IMR-90 (cell line): ENCODE measurements at regions not wholly inside any gene's neighbourhood (a gene's known extent, or its start where the extent isn't known, plus 50 kb on each side); places are given as distances from the start of the nearest gene placed in this dataset.

Experiments used
- ATAC-seq: fragments of 200-7000 bp; cut with Tn5 transposase; 2 replicates; pipeline ENCODE4 v1.9.1; 2020; ENCODE audit warnings: low read depth, mild to moderate bottlenecking, moderate library complexity
- BruUV-seq: library from RNA; stranded (reverse); fragments of 400-500 nt; replicated peaks from 2 replicates; lab custom pipeline; 2021; lab: Mats Ljungman, UMichigan
- CTCF ChIA-PET: fragments of 300-600 bp; formaldehyde crosslinking; extraction: SDS; loops from one replicate; lab custom pipeline; 2021; ENCODE audit warnings: antibody characterized with exemption; lab: Yijun Ruan, JAX
- POLR2A ChIA-PET: fragments of 300-600 bp; sonication (Branson Sonifier 250); formaldehyde crosslinking; loops from one replicate; lab custom pipeline; 2022; ENCODE audit warnings: antibody characterized with exemption; ENCODE audit not compliant: unreplicated experiment; lab: Charles Lee
- DNase-seq: peaks from one replicate; pipeline ENCODE4 v3.0.0; 2013
- H2AFZ ChIP-seq: replicated peaks from 2 replicates; pipeline ENCODE3; 2013; ENCODE audit warnings: low read length, mild to moderate bottlenecking; ENCODE audit not compliant: poor library complexity
- H2AK5ac ChIP-seq: 2 replicates; pipeline ENCODE4 v1.6.1; 2013; ENCODE audit warnings: low read depth, low read length, inconsistent platforms
- H2AK9ac ChIP-seq: replicated peaks from 2 replicates; pipeline ENCODE3; 2013; ENCODE audit warnings: mild to moderate bottlenecking, low read depth, low read length, moderate library complexity; ENCODE audit not compliant: poor library complexity
- H2BK120ac ChIP-seq: 2 replicates; pipeline ENCODE4 v1.6.1; 2013; ENCODE audit warnings: low read depth, low read length, inconsistent platforms
- H2BK15ac ChIP-seq: 3 replicates; pipeline ENCODE4 v1.6.1; 2013; ENCODE audit warnings: low read depth, low read length, inconsistent platforms
- H2BK20ac ChIP-seq: 2 replicates; pipeline ENCODE4 v1.6.1; 2013; ENCODE audit warnings: low read depth, mild to moderate bottlenecking, inconsistent platforms, low read length, moderate library complexity
- H2BK5ac ChIP-seq: 2 replicates; pipeline ENCODE4 v1.6.1; 2013; ENCODE audit warnings: mild to moderate bottlenecking, low read depth, low read length, inconsistent platforms; ENCODE audit not compliant: poor library complexity, severe bottlenecking
- H3K14ac ChIP-seq: replicated peaks from 2 replicates; pipeline ENCODE4 v1.6.1; 2013; ENCODE audit warnings: low read depth, low read length, inconsistent platforms
- H3K18ac ChIP-seq: 2 replicates; pipeline ENCODE4 v1.6.1; 2013; ENCODE audit warnings: low read depth, low read length, control low read depth
- H3K23ac ChIP-seq: 2 replicates; pipeline ENCODE4 v1.6.1; 2013; ENCODE audit warnings: low read depth, low read length, inconsistent platforms
- H3K27ac ChIP-seq: 2 replicates; pipeline ENCODE4 v1.5.1; 2013; ENCODE audit warnings: mild to moderate bottlenecking, control low read depth, low read length; ENCODE audit not compliant: insufficient read depth
- H3K27me3 ChIP-seq: 2 replicates; pipeline ENCODE4 v1.6.1; 2013; ENCODE audit warnings: low read length; ENCODE audit not compliant: control insufficient read depth, insufficient read depth
- H3K36me3 ChIP-seq: 2 replicates; pipeline ENCODE4 v1.6.1; 2013; ENCODE audit warnings: low read length, mixed read lengths; ENCODE audit not compliant: control insufficient read depth, insufficient read depth
- H3K4ac ChIP-seq: 2 replicates; pipeline ENCODE4 v1.6.1; 2013; ENCODE audit warnings: low read depth, low read length, inconsistent platforms
- H3K4me1 ChIP-seq: 2 replicates; pipeline ENCODE4 v1.6.1; 2013; ENCODE audit warnings: low read length, mixed read lengths; ENCODE audit not compliant: control insufficient read depth, insufficient read depth
- H3K4me2 ChIP-seq: 2 replicates; pipeline ENCODE4 v1.6.1; 2013; ENCODE audit warnings: low read depth, mild to moderate bottlenecking, control low read depth, low read length, moderate library complexity
- H3K4me3 ChIP-seq: 2 replicates; pipeline ENCODE4 v1.5.1; 2013; ENCODE audit warnings: low read depth, mild to moderate bottlenecking, control low read depth, low read length, moderate library complexity; ENCODE audit not compliant: insufficient read depth
- H3K56ac ChIP-seq: 2 replicates; pipeline ENCODE4 v1.6.1; 2013; ENCODE audit warnings: low read length, inconsistent platforms; ENCODE audit not compliant: insufficient read depth; ENCODE audit errors: extremely low read depth
- H3K79me1 ChIP-seq, 2 experiments: 2 replicates each; pipeline ENCODE4 v1.6.1; 2013; ENCODE audit warnings: low read length in 2 of 2, inconsistent platforms in 1 of 2, low read depth in 1 of 2
- H3K9ac ChIP-seq: 2 replicates; pipeline ENCODE4 v1.6.1; 2013; ENCODE audit warnings: low read depth, low read length, control low read depth
- H3K9me1 ChIP-seq: 2 replicates; pipeline ENCODE4 v1.6.1; 2013; ENCODE audit warnings: low read length, inconsistent platforms; ENCODE audit not compliant: insufficient read depth
- H3K9me3 ChIP-seq: 2 replicates; pipeline ENCODE4 v1.6.1; 2013; ENCODE audit warnings: low read length; ENCODE audit not compliant: control insufficient read depth, insufficient read depth
- H4K20me1 ChIP-seq: 2 replicates; pipeline ENCODE4 v1.6.1; 2013; ENCODE audit warnings: low read length, inconsistent platforms; ENCODE audit not compliant: insufficient read depth
- H4K5ac ChIP-seq: 2 replicates; pipeline ENCODE4 v1.6.1; 2013; ENCODE audit warnings: mild to moderate bottlenecking, low read depth, low read length, control low read depth
- H4K8ac ChIP-seq, 2 experiments: 2 replicates each; pipeline ENCODE4 v1.6.1; 2013; ENCODE audit warnings: low read depth in 2 of 2, low read length in 2 of 2, control low read depth in 1 of 2, inconsistent platforms in 1 of 2
- H4K91ac ChIP-seq: 2 replicates; pipeline ENCODE4 v1.6.1; 2013; ENCODE audit warnings: low read depth, low read length, inconsistent platforms; ENCODE audit not compliant: insufficient read depth
- MAFK ChIP-seq: IDR thresholded peaks from 2 replicates; pipeline ENCODE4 v1.6.1; 2012; ENCODE audit warnings: low read depth, low read length, improper control_type of control experiment
- MXI1 ChIP-seq: IDR thresholded peaks from 2 replicates; pipeline ENCODE4 v1.6.1; 2012; ENCODE audit warnings: low read depth, mild to moderate bottlenecking, low read length, moderate library complexity, borderline replicate concordance
- NFE2L2 ChIP-seq: fragments of 150-350 bp; IDR thresholded peaks from 2 replicates; pipeline ENCODE4 v1.6.1; 2016; ENCODE audit warnings: low read depth, mild to moderate bottlenecking, low read length
- POLR2A ChIP-seq: IDR thresholded peaks from 2 replicates; pipeline ENCODE4 v1.6.1; 2012; ENCODE audit warnings: mild to moderate bottlenecking, low read depth, low read length
- RAD21 ChIP-seq: IDR thresholded peaks from 2 replicates; pipeline ENCODE4 v1.6.1; 2012; ENCODE audit warnings: low read length, improper control_type of control experiment
- RFX5 ChIP-seq: IDR thresholded peaks from 2 replicates; pipeline ENCODE4 v1.8.0; 2012; ENCODE audit warnings: low read depth, mild to moderate bottlenecking, low read length, moderate library complexity
- SMC3 ChIP-seq: fragments of 150-350 bp; IDR thresholded peaks from 2 replicates; pipeline ENCODE4 v1.6.1; 2016; ENCODE audit warnings: low read depth, mild to moderate bottlenecking, antibody characterized with exemption, low read length, moderate library complexity
- WGBS, 2 experiments: methylation state at CpG; one replicate each; pipeline versions ENCODE4 v1.1.5 to v1.1.7; 2013; ENCODE audit warnings: missing lambda C conversion rate in 2 of 2; ENCODE audit not compliant: insufficient read length in 1 of 2; ENCODE audit errors: extremely low coverage in 2 of 2; 5-methylcytosine and 5-hydroxymethylcytosine counted together
- dilution Hi-C: fragments of 300-500 bp; cut with HindIII; formaldehyde crosslinking; loops from one replicate; pipeline ENCODE4 v1.14.3; 2018; ENCODE audit warnings: low sequenced_read_pairs; ENCODE audit not compliant: unreplicated experiment
- in situ Hi-C: fragments of 300-500 bp; cut with MboI; formaldehyde crosslinking; loops from 3 replicates; pipeline ENCODE4 v1.14.3; 2019; ENCODE audit warnings: low sequenced_read_pairs, inconsistent platforms, mixed read lengths
- intact Hi-C: fragments of 100-400 bp; cut with micrococcal nuclease; formaldehyde crosslinking; loops from 2 replicates; pipeline ENCODE4 v1.10.0; 2022
- TF ChIP-seq, protein P1 (sequence below): conservative IDR thresholded peaks from 2 replicates; pipeline ENCODE4 v1.5.1; 2012; ENCODE audit warnings: mild to moderate bottlenecking, low read depth, low read length, improper control_type of control experiment
- TF ChIP-seq, protein P2 (sequence below): fragments of 150-350 bp; IDR thresholded peaks from 2 replicates; pipeline ENCODE4 v1.6.1; 2016; ENCODE audit warnings: low read depth, mild to moderate bottlenecking, low read length, moderate library complexity, borderline replicate concordance

DNA sequence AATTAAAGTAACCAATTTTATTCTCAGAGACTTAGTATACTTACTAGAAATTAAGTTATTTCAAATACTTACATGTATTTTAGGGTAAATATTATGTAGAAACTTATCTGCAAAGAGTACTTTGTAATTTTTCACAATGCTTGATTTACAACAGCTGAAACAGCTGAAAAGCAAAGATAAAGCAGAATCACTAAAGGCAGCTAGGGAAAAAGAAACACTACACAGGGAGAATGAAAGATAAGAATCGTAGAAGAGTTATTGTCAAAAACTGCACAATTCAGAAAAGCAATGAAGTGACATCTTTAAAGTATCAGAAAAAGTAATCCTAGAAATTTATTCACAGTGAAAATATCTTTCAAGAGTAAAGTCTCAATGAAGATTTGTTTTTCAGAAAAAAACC, 69.7 kb upstream of the ZNF804B start:
- H3K9me3 ChIP-seq, result peaks cover 16% of the 10 kb centered on the region
- ChIA-PET CTCF (no interaction called here), POLR2A (no interaction called here)
- no peak overlapping the region for H3K4me2 ChIP-seq
- no peak overlapping the region for H2BK15ac ChIP-seq
- H3K27ac ChIP-seq, result no peak overlapping the region
- in situ Hi-C loops (no loop called here), intact Hi-C loops (no loop called here), dilution Hi-C loops (no loop called here)
- no peak overlapping the region for H4K91ac ChIP-seq
- H3K36me3 ChIP-seq, result no peaks in the 10 kb centered on the region
- ATAC-seq (no peak), DNase-seq (no peak)
- H4K5ac ChIP-seq, result no peak overlapping the region
- H3K4ac ChIP-seq, result no peak overlapping the region
- no peak overlapping the region for H3K23ac ChIP-seq
- no peaks in the 10 kb centered on the region for H3K27me3 ChIP-seq
- no peaks in the 10 kb centered on the region for H3K4me1 ChIP-seq
- no peak overlapping the region for H2AK9ac ChIP-seq
- no peak overlapping the region for H2AK5ac ChIP-seq
- H3K79me1 ChIP-seq, result no peaks in the 10 kb centered on the region
- H3K9ac ChIP-seq, result no peak overlapping the region
- WGBS, 2 experiments, result no CpG with 5 or more reads among the region's 1 CpG
- H2BK5ac ChIP-seq, result no peak overlapping the region
- no peak overlapping the region for H3K18ac ChIP-seq
- H2AFZ ChIP-seq, result no peak overlapping the region
- H4K8ac ChIP-seq, result no peak overlapping the region
- H3K4me3 ChIP-seq, result no peak overlapping the region
- no peaks in the 10 kb centered on the region for H3K9me1 ChIP-seq
- H2BK120ac ChIP-seq, result no peak overlapping the region
- BruUV-seq, result no TSS peak
- no peak overlapping the region for H2BK20ac ChIP-seq
- no peak overlapping the region for H3K56ac ChIP-seq
- H3K14ac ChIP-seq, result no peak overlapping the region
- TF ChIP-seq, protein P1, sequence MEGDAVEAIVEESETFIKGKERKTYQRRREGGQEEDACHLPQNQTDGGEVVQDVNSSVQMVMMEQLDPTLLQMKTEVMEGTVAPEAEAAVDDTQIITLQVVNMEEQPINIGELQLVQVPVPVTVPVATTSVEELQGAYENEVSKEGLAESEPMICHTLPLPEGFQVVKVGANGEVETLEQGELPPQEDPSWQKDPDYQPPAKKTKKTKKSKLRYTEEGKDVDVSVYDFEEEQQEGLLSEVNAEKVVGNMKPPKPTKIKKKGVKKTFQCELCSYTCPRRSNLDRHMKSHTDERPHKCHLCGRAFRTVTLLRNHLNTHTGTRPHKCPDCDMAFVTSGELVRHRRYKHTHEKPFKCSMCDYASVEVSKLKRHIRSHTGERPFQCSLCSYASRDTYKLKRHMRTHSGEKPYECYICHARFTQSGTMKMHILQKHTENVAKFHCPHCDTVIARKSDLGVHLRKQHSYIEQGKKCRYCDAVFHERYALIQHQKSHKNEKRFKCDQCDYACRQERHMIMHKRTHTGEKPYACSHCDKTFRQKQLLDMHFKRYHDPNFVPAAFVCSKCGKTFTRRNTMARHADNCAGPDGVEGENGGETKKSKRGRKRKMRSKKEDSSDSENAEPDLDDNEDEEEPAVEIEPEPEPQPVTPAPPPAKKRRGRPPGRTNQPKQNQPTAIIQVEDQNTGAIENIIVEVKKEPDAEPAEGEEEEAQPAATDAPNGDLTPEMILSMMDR, result no peak
- no peak for TF ChIP-seq MAFK
- no peak for TF ChIP-seq SMC3
- no peak for TF ChIP-seq RAD21
- no peak for TF ChIP-seq POLR2A
- TF ChIP-seq NFE2L2, result no peak
- TF ChIP-seq MXI1, result no peak
- TF ChIP-seq RFX5, result no peak
- TF ChIP-seq, protein P2, sequence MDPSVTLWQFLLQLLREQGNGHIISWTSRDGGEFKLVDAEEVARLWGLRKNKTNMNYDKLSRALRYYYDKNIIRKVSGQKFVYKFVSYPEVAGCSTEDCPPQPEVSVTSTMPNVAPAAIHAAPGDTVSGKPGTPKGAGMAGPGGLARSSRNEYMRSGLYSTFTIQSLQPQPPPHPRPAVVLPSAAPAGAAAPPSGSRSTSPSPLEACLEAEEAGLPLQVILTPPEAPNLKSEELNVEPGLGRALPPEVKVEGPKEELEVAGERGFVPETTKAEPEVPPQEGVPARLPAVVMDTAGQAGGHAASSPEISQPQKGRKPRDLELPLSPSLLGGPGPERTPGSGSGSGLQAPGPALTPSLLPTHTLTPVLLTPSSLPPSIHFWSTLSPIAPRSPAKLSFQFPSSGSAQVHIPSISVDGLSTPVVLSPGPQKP, result no peak
- no peaks in the 10 kb centered on the region for H4K20me1 ChIP-seq
